Neuron (in vitro differentiated cells): ENCODE measurements at regions not wholly inside any gene's neighbourhood (a gene's known extent, or its start where the extent isn't known, plus 50 kb on each side); places are given as distances from the start of the nearest gene placed in this dataset.
"Not testable (repeated sequence)": the region's sequence is repeated elsewhere in the genome, so short reads cannot be mapped to it uniquely, and the experiment has no call there.

Experiments used
- H2AFZ ChIP-seq: one replicate; pipeline ENCODE4 v1.6.1; 2013; ENCODE audit warnings: low read depth, mild to moderate bottlenecking, inconsistent platforms, low read length, moderate library complexity
- H3K27me3 ChIP-seq: one replicate; pipeline ENCODE4 v1.6.1; 2013; ENCODE audit warnings: low read length; ENCODE audit not compliant: insufficient read depth
- H3K36me3 ChIP-seq: one replicate; pipeline ENCODE4 v1.6.1; 2013; ENCODE audit warnings: low read length; ENCODE audit not compliant: insufficient read depth
- H3K4me1 ChIP-seq: one replicate; pipeline ENCODE4 v1.6.1; 2013; ENCODE audit warnings: low read length; ENCODE audit not compliant: insufficient read depth
- H3K4me3 ChIP-seq: 2 replicates; pipeline ENCODE4 v1.5.1; 2013; ENCODE audit warnings: mild to moderate bottlenecking, low read length, moderate library complexity
- H3K9me3 ChIP-seq: one replicate; pipeline ENCODE4 v1.6.1; 2013; ENCODE audit warnings: low read length

DNA sequence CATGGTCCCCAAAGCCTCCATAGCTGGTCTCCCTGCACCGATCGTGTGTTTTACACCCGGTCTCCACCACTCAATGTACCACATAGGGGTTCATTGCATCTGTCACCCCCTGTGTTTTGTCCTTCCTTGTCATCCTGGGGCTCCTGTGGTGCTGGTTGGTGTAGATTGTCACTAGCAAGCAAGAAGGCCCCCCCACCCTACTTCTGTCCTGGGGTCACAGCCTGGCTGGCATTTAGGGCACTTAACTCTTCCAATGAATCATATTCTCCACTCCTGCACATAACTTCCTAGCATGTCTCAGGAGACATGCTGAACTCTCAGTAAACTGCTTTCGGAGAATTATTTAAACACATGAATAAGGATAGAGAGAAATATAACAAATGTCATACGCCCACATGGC is 161.4 kb downstream of the BCL2L11 start:
- H3K4me3 ChIP-seq, H3K36me3 ChIP-seq, H3K9me3 ChIP-seq, H3K4me1 ChIP-seq, H2AFZ ChIP-seq, H3K27me3 ChIP-seq: not testable (repeated sequence)

- not testable (repeated sequence) for H3K27me3 ChIP-seq, H2AFZ ChIP-seq, H3K36me3 ChIP-seq, H3K9me3 ChIP-seq, H3K4me1 ChIP-seq, H3K4me3 ChIP-seq
Observed at GRCh38 chr2:111287646-111288568, 167.2 kb downstream of the BCL2L11 start.

DNA sequence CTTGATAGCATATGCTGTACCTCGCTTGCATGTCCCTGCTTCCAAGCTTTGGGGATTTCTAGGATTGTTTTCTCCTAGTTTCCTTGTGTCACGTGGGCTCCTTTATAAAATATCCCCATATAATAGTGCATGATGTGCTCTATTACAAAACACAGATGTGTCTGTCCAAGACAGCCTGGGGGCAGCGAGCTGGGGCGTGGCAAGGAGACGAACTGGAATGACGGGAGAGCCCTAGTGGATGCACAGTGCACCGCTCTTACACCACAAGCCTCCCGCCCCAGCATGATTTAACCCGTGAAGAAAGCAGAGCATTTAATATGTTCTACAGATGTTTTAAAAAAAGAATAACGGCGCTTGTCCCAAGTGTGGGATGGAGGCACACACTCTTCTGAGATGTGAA is 169.7 kb downstream of the BCL2L11 start:
- H3K9me3 ChIP-seq, H3K27me3 ChIP-seq, H3K4me1 ChIP-seq, H2AFZ ChIP-seq, H3K36me3 ChIP-seq, H3K4me3 ChIP-seq: not testable (repeated sequence)

DNA sequence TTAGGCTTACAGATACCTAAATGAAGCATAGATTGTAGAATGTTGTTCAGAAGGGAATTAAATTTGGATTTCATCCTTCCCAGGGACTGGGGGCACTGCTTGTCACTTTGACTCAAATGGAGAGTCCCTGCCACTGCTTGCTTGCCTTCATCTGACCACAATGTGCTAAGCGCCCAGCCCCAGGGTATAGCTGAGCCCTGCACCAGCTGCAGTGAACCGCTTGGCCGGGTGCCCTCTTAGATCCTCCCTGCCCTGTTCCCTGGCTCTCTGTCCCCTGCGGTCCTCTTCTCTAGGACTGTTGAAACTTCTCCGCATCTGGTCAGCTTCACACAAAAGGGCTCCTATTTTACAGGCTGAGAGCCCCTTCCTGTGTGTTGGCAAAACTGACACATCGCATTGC is 170.9 kb downstream of the BCL2L11 start:
- H3K9me3 ChIP-seq, H3K4me3 ChIP-seq, H3K36me3 ChIP-seq, H2AFZ ChIP-seq, H3K27me3 ChIP-seq, H3K4me1 ChIP-seq: not testable (repeated sequence)

DNA sequence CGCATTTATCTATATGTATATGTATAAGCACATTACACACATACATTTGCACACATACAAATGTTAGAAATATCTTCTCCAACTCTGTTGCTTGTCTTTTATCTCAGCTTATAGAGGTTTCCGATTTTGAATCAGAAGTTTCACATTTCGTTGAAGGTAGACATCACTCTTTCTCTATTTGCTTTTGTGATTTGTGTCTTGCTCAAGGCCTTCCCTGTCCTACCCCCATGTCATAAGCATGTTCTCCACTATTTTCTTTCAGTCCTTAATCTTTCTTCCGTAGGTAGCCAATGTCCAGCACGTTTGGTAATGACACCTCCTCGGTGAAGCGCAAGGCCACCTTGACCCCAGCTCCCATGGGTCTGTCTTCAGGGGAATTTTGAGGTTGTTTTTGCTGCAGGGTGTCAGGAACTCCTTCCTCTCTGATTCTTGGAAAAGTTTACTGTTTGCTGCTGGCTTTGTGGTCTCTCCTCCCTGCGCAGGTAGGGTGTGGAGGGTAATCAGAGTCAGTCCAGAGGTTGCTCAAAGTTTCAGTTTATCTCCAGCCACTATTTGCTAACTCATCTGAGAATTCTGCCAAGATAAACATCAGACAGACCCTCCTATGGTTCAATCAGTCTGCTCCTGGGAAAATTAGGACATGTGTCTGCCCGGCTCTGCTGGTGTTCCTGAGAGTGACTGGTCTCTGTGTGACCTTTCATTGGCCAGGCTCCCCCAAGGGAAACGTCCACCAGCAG is 171.7 kb downstream of the BCL2L11 start:
- not testable (repeated sequence) for H3K4me3 ChIP-seq, H2AFZ ChIP-seq, H3K27me3 ChIP-seq, H3K36me3 ChIP-seq, H3K9me3 ChIP-seq, H3K4me1 ChIP-seq

- H3K27me3 ChIP-seq, H2AFZ ChIP-seq, H3K9me3 ChIP-seq, H3K4me3 ChIP-seq, H3K4me1 ChIP-seq, H3K36me3 ChIP-seq: not testable (repeated sequence)
Observed at GRCh38 chr2:111294699-111295098, 174.0 kb downstream of the BCL2L11 start.

DNA sequence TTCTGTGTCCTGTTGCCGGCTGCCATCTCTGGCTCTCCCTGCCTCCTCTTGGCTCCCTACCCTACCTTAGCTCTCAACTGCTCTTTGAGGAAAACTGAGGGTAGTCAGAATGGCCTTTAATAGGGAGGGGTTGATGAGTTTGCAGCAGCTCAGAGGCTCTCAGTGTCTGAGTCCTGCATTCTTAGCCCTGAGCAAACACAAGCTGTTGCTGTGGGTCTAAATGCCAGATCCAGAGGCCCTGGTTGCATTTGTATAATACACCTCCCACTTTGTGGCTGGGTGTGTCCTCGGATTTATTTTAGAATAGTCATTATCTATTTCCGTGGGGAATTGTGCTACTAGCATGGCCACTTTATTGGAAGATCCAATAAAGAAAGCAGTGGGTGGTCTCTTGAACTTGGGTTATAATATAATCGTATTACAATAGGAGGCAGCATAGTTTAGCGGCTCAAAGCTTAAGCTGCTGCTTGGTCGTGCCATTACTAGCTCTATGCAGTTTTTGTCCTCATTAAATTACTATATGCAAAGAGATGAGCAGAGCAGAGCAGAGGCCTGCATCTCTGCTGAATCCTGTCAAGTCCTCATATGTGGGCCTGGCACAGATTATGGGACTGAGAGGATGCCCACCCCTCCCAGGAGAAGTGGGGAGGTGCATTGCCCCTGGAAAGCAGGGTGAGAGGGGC is 175.5 kb downstream of the BCL2L11 start:
- not testable (repeated sequence) for H3K4me3 ChIP-seq, H3K36me3 ChIP-seq, H2AFZ ChIP-seq

GRCh38 chr2:111297128-111297527 is 176.4 kb downstream of the BCL2L11 start:
- H3K9me3 ChIP-seq, H3K36me3 ChIP-seq, H3K4me3 ChIP-seq, H3K27me3 ChIP-seq, H2AFZ ChIP-seq, H3K4me1 ChIP-seq: not testable (repeated sequence)

More for the DNA sequence above, 175.5 kb downstream of the BCL2L11 start:
- H3K4me1 ChIP-seq, H3K27me3 ChIP-seq, H3K9me3 ChIP-seq: not testable (repeated sequence)

DNA sequence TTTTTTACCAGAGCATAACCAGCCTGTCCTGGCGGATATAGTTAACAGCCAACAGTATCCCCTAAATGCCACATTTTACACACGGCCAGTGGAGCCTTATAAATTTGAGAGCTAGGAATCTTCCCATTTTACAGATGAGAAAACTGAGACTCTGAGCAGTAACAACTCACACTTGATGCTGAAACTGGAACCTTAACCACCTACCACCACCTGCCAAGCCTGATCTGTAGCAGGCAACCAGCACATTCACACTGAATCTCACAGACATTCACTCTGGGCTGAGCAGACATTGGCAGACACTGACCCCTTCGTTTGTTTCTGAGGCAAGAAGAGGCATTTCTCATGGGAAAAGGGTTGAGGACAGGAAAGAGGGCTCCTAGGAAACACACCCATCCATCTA is 178.2 kb downstream of the BCL2L11 start:
- H3K36me3 ChIP-seq, H2AFZ ChIP-seq, H3K9me3 ChIP-seq, H3K4me3 ChIP-seq, H3K27me3 ChIP-seq, H3K4me1 ChIP-seq: not testable (repeated sequence)

- not testable (repeated sequence) for H2AFZ ChIP-seq, H3K4me1 ChIP-seq, H3K9me3 ChIP-seq, H3K4me3 ChIP-seq, H3K27me3 ChIP-seq, H3K36me3 ChIP-seq
Observed at GRCh38 chr2:111299635-111300034, 178.9 kb downstream of the BCL2L11 start.

GRCh38 chr2:111301677-111302076 is 181.0 kb downstream of the BCL2L11 start:
- H3K9me3 ChIP-seq, H3K36me3 ChIP-seq, H3K27me3 ChIP-seq, H3K4me1 ChIP-seq, H2AFZ ChIP-seq, H3K4me3 ChIP-seq: not testable (repeated sequence)

DNA sequence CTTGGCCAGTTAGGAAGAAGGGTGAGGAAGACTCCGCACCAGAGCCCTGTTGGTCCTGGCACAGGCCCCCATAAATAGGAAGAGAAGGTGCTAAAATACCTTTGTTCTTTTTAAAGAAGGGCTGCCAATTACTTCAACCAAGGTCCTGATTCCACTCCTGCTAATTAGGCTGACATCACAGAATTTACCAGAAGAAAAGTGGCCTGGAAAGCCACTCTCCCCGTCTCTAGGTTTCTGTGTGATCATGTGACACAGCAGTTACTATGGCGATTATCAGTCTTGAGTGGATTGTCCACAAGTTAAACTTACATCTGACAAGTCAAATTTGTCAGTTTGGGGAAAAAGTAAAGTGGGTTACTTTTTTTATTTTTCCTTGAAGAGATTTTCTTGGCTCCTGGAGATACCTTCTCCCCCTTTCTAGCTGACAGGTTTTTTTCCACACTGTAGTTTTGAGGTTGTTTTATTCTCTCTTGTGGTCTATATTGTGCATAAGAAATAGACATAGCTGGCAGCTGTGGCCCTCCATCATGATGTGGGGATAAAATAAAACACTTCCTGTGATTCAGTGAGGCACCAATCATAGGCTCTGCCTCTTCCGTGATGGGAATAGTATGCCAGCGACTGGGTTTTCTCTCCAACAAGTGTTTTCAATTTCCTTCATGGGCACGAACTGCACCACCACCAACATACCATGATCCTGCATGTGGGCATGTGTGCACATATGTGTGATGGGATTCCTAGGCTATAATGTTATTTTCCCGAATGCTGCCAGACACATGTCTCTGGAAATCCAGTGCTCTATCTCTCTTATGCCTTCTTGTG is 181.9 kb downstream of the BCL2L11 start:
- not testable (repeated sequence) for H3K36me3 ChIP-seq, H3K9me3 ChIP-seq, H2AFZ ChIP-seq, H3K4me3 ChIP-seq, H3K4me1 ChIP-seq, H3K27me3 ChIP-seq

- H3K27me3 ChIP-seq, H2AFZ ChIP-seq, H3K4me1 ChIP-seq, H3K9me3 ChIP-seq, H3K4me3 ChIP-seq, H3K36me3 ChIP-seq: not testable (repeated sequence)
Observed at GRCh38 chr2:111307302-111307701, 186.6 kb downstream of the BCL2L11 start.
